NT2/D1 (cell line): ENCODE measurements at regions not wholly inside any gene's neighbourhood (a gene's known extent, or its start where the extent isn't known, plus 50 kb on each side); places are given as distances from the start of the nearest gene placed in this dataset.

Experiments used
- DNase-seq: peaks from one replicate; pipeline ENCODE4 v3.0.0-alpha.2; 2011; ENCODE audit warnings: low read depth, low spot score
- H3K27me3 ChIP-seq: 2 replicates; pipeline ENCODE4 v1.6.0; 2011; ENCODE audit warnings: mild to moderate bottlenecking; ENCODE audit not compliant: insufficient read length, insufficient read depth
- H3K36me3 ChIP-seq: 2 replicates; pipeline ENCODE4 v1.6.1; 2011; ENCODE audit warnings: mild to moderate bottlenecking, low read length, mixed read lengths; ENCODE audit not compliant: insufficient read depth, insufficient read length
- H3K4me1 ChIP-seq: 2 replicates; pipeline ENCODE4 v1.5.1; 2011; ENCODE audit not compliant: insufficient read depth, insufficient read length
- H3K4me3 ChIP-seq: 2 replicates; pipeline ENCODE4 v1.5.1; 2011; ENCODE audit warnings: low read depth; ENCODE audit not compliant: insufficient read length
- H3K9ac ChIP-seq: 2 replicates; pipeline ENCODE4 v1.6.0; 2011; ENCODE audit warnings: low read depth; ENCODE audit not compliant: insufficient read length
- H3K9me3 ChIP-seq: 2 replicates; pipeline ENCODE4 v1.5.1; 2011; ENCODE audit warnings: mild to moderate bottlenecking, low read length; ENCODE audit not compliant: insufficient read depth
- SUZ12 ChIP-seq: IDR thresholded peaks from 2 replicates; pipeline ENCODE4 v1.6.1; 2011; ENCODE audit not compliant: insufficient read length, insufficient read depth; ENCODE audit errors: extremely low read depth
- YY1 ChIP-seq: IDR thresholded peaks from 2 replicates; pipeline ENCODE4 v1.6.1; 2011; ENCODE audit not compliant: insufficient read length, insufficient read depth
- ZNF274 ChIP-seq: IDR thresholded peaks from 2 replicates; pipeline ENCODE4 v1.6.1; 2011; ENCODE audit warnings: mild to moderate bottlenecking, low read depth, low read length

DNA sequence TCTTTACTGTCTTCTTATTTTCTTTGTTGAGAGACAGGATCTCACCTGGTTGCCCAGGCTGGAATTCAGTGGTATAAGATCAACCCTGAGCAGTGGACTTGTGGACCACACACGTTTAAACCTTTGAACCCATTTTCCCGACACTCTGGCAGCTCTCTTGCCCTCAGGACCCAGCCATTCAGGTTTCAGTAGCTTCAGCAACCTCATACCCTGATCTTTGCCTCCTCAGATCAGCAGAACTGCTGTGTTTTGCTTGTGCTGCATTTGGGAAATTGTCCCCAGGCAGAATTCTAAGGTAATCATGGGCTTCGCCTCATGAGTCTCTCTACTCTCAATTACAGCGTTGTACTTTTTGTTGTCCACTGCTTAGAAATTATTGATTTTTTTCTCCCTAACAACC is 317.6 kb upstream of the KIAA1217 start:
- Histone ChIP-seq H3K4me1 (no peaks in the 10 kb centered on the region), H3K4me3 (no peak overlapping the region), H3K27me3 (no peaks in the 10 kb centered on the region), H3K9me3 (no peaks in the 10 kb centered on the region), H3K9ac (no peak overlapping the region), H3K36me3 (no peaks in the 10 kb centered on the region)
- no peak for DNase-seq
- TF ChIP-seq ZNF274, result no peak
- TF ChIP-seq SUZ12, result no peak
- TF ChIP-seq YY1, result no peak

DNA sequence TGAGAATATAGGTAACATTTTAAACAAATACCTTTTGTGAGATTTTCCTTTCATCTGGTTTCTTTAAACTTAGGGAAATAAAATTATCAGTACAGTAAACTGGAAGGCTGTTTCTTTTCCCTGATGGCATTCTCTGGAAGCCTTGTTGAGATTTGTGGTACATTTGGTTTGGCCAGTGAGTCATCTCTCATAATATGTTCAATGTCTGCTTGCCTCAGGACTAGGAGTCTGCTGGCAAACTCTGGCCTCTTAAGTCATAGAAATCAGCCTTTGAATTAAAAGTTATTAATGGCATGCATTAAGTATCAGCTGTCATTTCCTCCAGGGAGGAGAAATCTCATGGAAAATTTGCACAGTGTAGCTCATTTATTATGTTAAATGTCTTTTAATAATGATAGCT is 316.6 kb upstream of the KIAA1217 start:
- no peaks in the 10 kb centered on the region for H3K27me3 ChIP-seq
- H3K4me3 ChIP-seq, result no peak overlapping the region
- no peak overlapping the region for H3K9ac ChIP-seq

DNA sequence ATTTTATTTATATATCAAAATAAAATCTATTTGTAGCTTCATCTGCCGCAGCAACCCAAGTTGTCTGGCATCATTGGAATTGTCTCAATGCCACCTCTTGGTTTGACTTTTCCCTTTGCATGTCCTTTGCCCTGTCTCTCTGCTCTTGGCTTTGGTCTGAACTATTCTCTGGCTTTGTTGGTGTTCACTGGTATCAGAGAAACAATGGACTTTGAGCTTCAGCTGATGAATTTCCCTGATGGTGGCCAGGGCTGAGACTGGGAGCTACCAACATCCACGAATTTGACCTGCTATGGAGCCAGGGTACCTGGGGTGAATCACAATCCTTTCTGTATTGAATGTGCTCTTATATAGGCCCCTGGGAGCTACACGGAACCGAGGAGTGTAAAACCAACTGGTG is 311.7 kb upstream of the KIAA1217 start:
- no peaks in the 10 kb centered on the region for H3K36me3 ChIP-seq
- no peak for DNase-seq
- no peak for TF ChIP-seq ZNF274
- no peak for TF ChIP-seq YY1
- TF ChIP-seq SUZ12, result no peak
- no peaks in the 10 kb centered on the region for H3K9me3 ChIP-seq
- H3K9ac ChIP-seq, result no peak overlapping the region
- H3K4me1 ChIP-seq, result no peaks in the 10 kb centered on the region
- no peak overlapping the region for H3K4me3 ChIP-seq
- no peaks in the 10 kb centered on the region for H3K27me3 ChIP-seq

More for the DNA sequence above, 316.6 kb upstream of the KIAA1217 start:
- DNase-seq, result no peak
- Histone ChIP-seq H3K36me3 (no peaks in the 10 kb centered on the region), H3K9me3 (no peaks in the 10 kb centered on the region), H3K4me1 (no peaks in the 10 kb centered on the region)
- TF ChIP-seq SUZ12 (no peak), YY1 (no peak), ZNF274 (no peak)

DNA sequence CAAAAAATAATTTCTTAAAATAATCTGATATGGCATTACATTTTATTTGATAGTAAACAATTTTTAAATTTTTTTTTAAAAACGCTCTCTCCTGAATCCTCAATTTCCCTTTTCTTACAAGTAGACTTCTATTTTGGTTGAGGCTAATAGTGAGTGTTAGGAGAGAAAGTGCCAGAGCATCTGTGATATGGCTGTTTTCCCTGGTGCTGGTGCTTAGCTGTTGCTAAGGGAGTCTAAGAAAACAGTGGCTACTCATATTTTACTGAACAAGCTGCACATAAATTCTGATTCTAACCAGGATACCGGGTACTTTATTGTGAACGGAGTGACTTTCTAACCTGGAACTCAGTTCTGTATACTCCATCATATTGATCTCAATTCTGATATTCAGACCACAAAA is 311.1 kb upstream of the KIAA1217 start:
- H3K9me3 ChIP-seq, result no peaks in the 10 kb centered on the region
- no peak overlapping the region for H3K4me3 ChIP-seq
- TF ChIP-seq ZNF274 (no peak), SUZ12 (no peak), YY1 (no peak)
- no peak overlapping the region for H3K9ac ChIP-seq
- no peak for DNase-seq
- no peaks in the 10 kb centered on the region for H3K27me3 ChIP-seq
- H3K36me3 ChIP-seq, result no peaks in the 10 kb centered on the region
- no peaks in the 10 kb centered on the region for H3K4me1 ChIP-seq

DNA sequence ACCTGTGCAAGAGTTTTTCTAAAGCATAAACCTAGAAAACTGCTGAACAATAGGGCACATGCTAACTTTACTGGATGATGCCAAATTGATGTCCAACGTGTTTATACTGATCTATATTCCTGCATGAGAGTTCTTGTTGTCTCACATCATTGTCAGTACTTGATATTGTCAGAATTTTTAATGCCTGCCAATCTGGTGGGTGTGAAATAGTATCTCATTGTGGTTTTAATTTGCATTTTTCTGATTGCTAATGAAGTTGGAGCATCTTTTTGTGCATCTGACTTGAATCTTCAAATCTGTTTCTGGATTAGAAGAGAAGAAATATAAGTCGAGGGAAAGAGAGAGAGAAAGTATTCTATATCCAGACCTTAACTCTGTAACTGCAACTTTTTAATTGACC is 309.8 kb upstream of the KIAA1217 start:
- no peaks in the 10 kb centered on the region for H3K9me3 ChIP-seq
- H3K36me3 ChIP-seq, result no peaks in the 10 kb centered on the region
- DNase-seq, result no peak
- no peak for TF ChIP-seq ZNF274
- TF ChIP-seq SUZ12, result no peak
- no peak for TF ChIP-seq YY1
- no peak overlapping the region for H3K4me3 ChIP-seq
- H3K9ac ChIP-seq, result no peak overlapping the region
- no peaks in the 10 kb centered on the region for H3K27me3 ChIP-seq
- no peaks in the 10 kb centered on the region for H3K4me1 ChIP-seq

DNA sequence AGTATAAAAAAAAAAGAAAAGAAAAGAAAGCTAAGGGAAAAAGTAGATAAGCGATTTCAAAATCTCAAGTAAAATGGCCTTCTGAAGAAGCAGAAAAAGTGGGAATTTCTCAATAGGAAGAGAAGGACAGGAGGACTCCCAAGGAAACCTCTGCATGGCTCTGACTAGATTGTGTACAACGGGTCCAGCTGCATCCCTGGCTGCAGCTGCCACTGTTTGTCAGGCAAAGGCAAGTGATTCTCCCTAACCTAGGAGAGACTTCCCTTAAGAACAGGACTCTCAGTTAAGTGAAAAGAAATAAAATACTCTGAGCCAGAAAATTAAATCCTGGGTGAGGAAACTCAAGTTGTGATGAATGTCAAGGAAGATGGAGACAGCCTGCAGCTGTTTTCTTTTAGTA is 298.6 kb upstream of the KIAA1217 start:
- Histone ChIP-seq H3K36me3 (no peaks in the 10 kb centered on the region), H3K9me3 (no peaks in the 10 kb centered on the region), H3K27me3 (no peaks in the 10 kb centered on the region), H3K4me1 (no peaks in the 10 kb centered on the region), H3K4me3 (no peak overlapping the region), H3K9ac (no peak overlapping the region)
- DNase-seq, result no peak
- TF ChIP-seq ZNF274 (no peak), SUZ12 (no peak), YY1 (no peak)

DNA sequence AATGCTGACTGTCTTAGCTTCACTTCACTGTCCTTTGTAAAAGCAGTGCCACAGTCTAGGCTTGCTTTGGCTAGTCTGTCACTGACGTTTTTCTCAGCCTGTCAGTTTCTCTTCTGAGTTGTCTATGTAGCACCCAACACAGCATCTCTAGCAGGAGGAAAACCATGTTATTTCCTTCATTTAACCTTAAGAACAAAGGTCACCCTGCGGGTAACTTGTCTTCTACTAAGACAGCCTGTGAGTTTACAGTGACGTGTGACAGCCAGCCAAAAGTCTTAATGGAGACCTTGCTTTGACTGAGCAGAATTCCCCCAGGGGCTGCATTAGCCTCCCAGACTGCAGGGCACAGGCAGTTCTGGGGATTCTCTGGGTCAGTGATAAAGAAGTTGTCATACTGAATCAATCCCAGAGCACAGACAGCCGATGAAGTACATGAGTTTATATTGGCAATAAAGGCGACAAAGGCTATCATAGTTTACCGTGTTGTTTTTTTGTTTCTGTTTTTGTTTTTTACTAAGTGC is 296.0 kb upstream of the KIAA1217 start:
- Histone ChIP-seq H3K9ac (no peak overlapping the region), H3K27me3 (no peaks in the 10 kb centered on the region), H3K4me1 (no peaks in the 10 kb centered on the region), H3K9me3 (no peaks in the 10 kb centered on the region), H3K36me3 (no peaks in the 10 kb centered on the region), H3K4me3 (no peak overlapping the region)
- TF ChIP-seq SUZ12 (no peak), ZNF274 (no peak), YY1 (no peak)
- no peak for DNase-seq
